ENCODE measurements at regions not wholly inside any gene's neighbourhood (a gene's known extent, or its start where the extent isn't known, plus 50 kb on each side); places are given as distances from the start of the nearest gene placed in this dataset.

GRCh38 chr5:90119531-90119971, 290.0 kb downstream of the CETN3 start:
- Histone ChIP-seq H3K27ac (no peak overlapping the region), H3K27me3 (no peaks in the 10 kb centered on the region), H3K36me3 (no peaks in the 10 kb centered on the region), H3K4me1 (no peaks in the 10 kb centered on the region), H3K4me3 (no peak overlapping the region), H3K9me3 (no peaks in the 10 kb centered on the region)
- DNase-seq (ENCODE audit: low spot score in 2 of 2), result no peak
- WGBS, result 48% methylated on average over 1 of the region's 1 CpG
- no peak for TF ChIP-seq CTCF (IDR thresholded peaks at IDR 0.05)
- no peak for TF ChIP-seq POLR2AphosphoS5 (IDR thresholded peaks at IDR 0.05)
- TF ChIP-seq POLR2A (IDR thresholded peaks at IDR 0.05), result no peak
- no peak for TF ChIP-seq EP300 (IDR thresholded peaks at IDR 0.05)

GRCh38 chr5:90117005-90117404, 292.6 kb downstream of the CETN3 start:
- Histone ChIP-seq H3K27me3 (no peaks in the 10 kb centered on the region), H3K27ac (no peak overlapping the region), H3K4me3 (no peak overlapping the region), H3K9me3 (no peaks in the 10 kb centered on the region), H3K4me1 (no peaks in the 10 kb centered on the region), H3K36me3 (no peaks in the 10 kb centered on the region)
- TF ChIP-seq POLR2AphosphoS5 (IDR thresholded peaks at IDR 0.05) (no peak), CTCF (IDR thresholded peaks at IDR 0.05) (no peak), POLR2A (IDR thresholded peaks at IDR 0.05) (no peak), EP300 (IDR thresholded peaks at IDR 0.05) (no peak)
- no peak for DNase-seq (ENCODE audit: low spot score in 2 of 2)
- 100% methylated on average over 1 of the region's 1 CpG for WGBS

- Histone ChIP-seq H3K4me1 (no peaks in the 10 kb centered on the region), H3K4me3 (no peak overlapping the region), H3K36me3 (no peaks in the 10 kb centered on the region), H3K9me3 (no peaks in the 10 kb centered on the region), H3K27me3 (no peaks in the 10 kb centered on the region), H3K27ac (no peak overlapping the region)
- 94% methylated on average over 1 of the region's 1 CpG for WGBS
- no peak for DNase-seq (ENCODE audit: low spot score in 2 of 2)
- TF ChIP-seq CTCF (IDR thresholded peaks at IDR 0.05) (no peak), POLR2A (IDR thresholded peaks at IDR 0.05) (no peak), POLR2AphosphoS5 (IDR thresholded peaks at IDR 0.05) (no peak), EP300 (IDR thresholded peaks at IDR 0.05) (no peak)
Measured at GRCh38 chr5:90113108-90113507, 296.4 kb downstream of the CETN3 start.

DNA sequence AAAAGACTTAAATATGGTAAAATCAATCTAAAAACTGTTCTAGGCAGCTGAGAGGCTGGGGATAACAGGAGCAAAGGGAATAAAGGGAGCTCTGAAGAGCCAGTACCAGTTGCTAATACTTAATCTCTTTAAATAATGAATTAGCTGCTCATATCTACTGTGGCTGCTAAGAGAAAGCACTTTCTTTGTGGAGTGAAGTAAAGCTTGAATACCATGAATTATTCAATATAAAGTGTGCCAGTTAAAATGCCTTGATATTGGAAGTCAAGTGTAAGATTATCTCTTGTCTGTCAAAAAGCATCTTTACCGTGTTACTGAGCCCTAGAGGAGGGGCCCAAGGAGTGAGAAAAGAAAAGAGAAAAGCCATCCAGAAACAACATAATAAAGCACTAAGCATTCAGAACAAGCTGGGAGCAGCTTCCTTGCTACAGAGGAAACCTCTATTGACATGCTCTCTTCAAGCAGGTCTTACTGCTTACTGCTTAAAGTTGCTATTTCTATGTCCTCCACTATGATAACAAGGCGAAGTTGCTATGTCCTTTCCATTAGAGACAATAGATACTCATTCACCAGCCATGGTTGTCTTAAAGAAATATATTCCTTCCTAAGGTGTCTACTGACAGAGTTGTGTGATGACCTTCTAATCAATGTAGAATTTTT, 297.4 kb downstream of the CETN3 start:
- 84% methylated on average over 2 of the region's 2 CpGs for WGBS

More for the DNA sequence above, 297.4 kb downstream of the CETN3 start:
- no peak for DNase-seq (ENCODE audit: low spot score in 2 of 2)
- no peak overlapping the region for H3K27ac ChIP-seq
- H3K9me3 ChIP-seq, result no peaks in the 10 kb centered on the region
- H3K27me3 ChIP-seq, result no peaks in the 10 kb centered on the region
- no peaks in the 10 kb centered on the region for H3K4me1 ChIP-seq
- H3K36me3 ChIP-seq, result no peaks in the 10 kb centered on the region
- H3K4me3 ChIP-seq, result no peak overlapping the region
- TF ChIP-seq CTCF (IDR thresholded peaks at IDR 0.05) (no peak), POLR2AphosphoS5 (IDR thresholded peaks at IDR 0.05) (no peak), EP300 (IDR thresholded peaks at IDR 0.05) (no peak), POLR2A (IDR thresholded peaks at IDR 0.05) (no peak)
